Endothelial cell (in vitro differentiated cells): ENCODE measurements at regions not wholly inside any gene's neighbourhood (a gene's known extent, or its start where the extent isn't known, plus 50 kb on each side); places are given as distances from the start of the nearest gene placed in this dataset.
A peak's percentile ranks its signal among the peaks of the same experiment; 100 is the strongest.

Experiments
- DNase-seq: peaks from one replicate; pipeline ENCODE4 v3.0.0; 2021; ENCODE audit warnings: low spot score
- H3K27ac Mint-ChIP-seq: one replicate; pipeline ENCODE4 v1.8.0; 2021; ENCODE audit warnings: mixed read lengths, inconsistent platforms; ENCODE audit not compliant: unreplicated experiment
- H3K27me3 Mint-ChIP-seq: one replicate; pipeline ENCODE4 v1.8.0; 2021; ENCODE audit warnings: mild to moderate bottlenecking, moderate library complexity, mixed read lengths, inconsistent platforms; ENCODE audit not compliant: unreplicated experiment
- H3K36me3 Mint-ChIP-seq: one replicate; pipeline ENCODE4 v1.8.0; 2021; ENCODE audit warnings: mild to moderate bottlenecking, low read depth, mixed read lengths, inconsistent platforms; ENCODE audit not compliant: unreplicated experiment
- H3K4me1 Mint-ChIP-seq: one replicate; pipeline ENCODE4 v1.8.0; 2021; ENCODE audit warnings: mild to moderate bottlenecking, mixed read lengths, inconsistent platforms; ENCODE audit not compliant: unreplicated experiment
- H3K4me3 Mint-ChIP-seq: one replicate; pipeline ENCODE4 v1.8.0; 2021; ENCODE audit warnings: mild to moderate bottlenecking, mixed read lengths, inconsistent platforms; ENCODE audit not compliant: unreplicated experiment
- H3K9me3 Mint-ChIP-seq: one replicate; pipeline ENCODE4 v1.8.0; 2021; ENCODE audit warnings: mixed read lengths, inconsistent platforms; ENCODE audit not compliant: unreplicated experiment
- CTCF ChIP-seq: fragments of 200-600 bp; sonication (generic); IDR thresholded peaks from one replicate; pipeline ENCODE4 v1.5.0; 2021; ENCODE audit warnings: antibody characterized with exemption; ENCODE audit not compliant: unreplicated experiment

DNA sequence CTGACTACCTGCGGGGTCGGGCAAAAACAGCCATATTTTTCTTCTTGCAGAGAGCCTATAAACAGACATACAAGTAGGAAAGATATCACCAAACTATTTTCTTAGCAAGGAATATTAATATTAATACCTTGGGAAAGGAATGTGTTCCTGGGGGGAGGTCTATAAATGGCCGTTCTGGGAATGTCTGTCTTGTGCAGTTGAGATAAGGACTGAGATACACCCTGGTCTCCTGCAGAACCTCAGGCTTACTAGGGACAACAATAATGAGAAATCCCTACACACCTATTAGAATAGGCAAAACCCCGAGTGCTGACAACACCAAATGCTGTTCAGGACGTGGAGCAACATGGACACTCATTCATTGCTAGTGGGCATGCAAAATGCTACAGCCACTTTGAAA, 297.2 kb downstream of the DRD1 start:
- Mint-ChIP-seq H3K27me3 (peaks cover 2% of the 10 kb centered on the region), H3K4me1 (no peaks in the 10 kb centered on the region), H3K4me3 (no peak overlapping the region), H3K27ac (no peak overlapping the region), H3K9me3 (no peaks in the 10 kb centered on the region), H3K36me3 (peaks cover 4% of the 10 kb centered on the region)
- no peak for DNase-seq
- no peak for TF ChIP-seq CTCF

DNA sequence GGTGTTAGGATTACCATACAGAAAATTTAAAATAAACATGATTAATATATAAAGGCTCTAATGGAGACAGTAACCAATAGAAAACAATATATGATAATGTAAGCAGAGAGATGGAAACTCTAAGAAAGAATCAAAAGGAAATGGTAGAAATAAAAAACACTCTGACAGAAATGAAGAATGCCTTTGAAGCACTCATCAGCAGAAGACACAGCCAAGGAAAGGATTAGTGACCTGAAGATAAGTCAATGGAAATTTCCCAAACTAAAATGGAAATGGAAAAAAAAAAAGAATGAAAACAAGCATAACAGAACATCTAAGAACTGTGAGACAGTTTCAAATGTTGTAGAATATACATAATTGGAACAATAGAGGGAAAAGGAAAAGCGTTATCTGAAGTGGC, 302.6 kb downstream of the DRD1 start:
- Mint-ChIP-seq H3K27ac (no peak overlapping the region), H3K4me1 (no peaks in the 10 kb centered on the region), H3K27me3 (peaks cover 2% of the 10 kb centered on the region), H3K9me3 (no peaks in the 10 kb centered on the region), H3K4me3 (no peak overlapping the region), H3K36me3 (peaks cover 1% of the 10 kb centered on the region)
- no peak for TF ChIP-seq CTCF
- DNase-seq: no peak

DNA sequence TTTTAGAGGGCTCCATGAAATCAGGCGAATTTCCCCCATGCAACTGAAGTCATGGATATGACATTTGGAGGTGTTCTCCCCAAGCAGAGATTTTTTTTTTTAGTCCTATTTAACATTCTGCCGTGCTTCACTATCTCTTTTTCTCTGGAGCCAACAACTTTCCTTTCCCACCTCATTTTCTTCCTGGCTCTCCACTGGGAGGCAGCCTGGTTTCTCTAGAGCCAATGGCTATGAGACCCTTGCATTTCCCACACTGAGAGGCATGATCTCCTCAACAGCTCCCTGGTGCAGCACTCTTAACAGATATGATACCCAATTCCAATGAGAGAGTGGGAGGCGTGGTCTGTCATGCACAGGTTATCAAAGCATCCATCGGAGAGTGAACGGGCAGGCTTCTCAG, 310.8 kb downstream of the DRD1 start:
- no peak for DNase-seq
- no peak for TF ChIP-seq CTCF
- peaks cover 16% of the 10 kb centered on the region for H3K4me1 Mint-ChIP-seq
- no peak overlapping the region for H3K4me3 Mint-ChIP-seq
- peaks cover 2% of the 10 kb centered on the region for H3K36me3 Mint-ChIP-seq
- H3K27ac Mint-ChIP-seq: no peak overlapping the region
- no peaks in the 10 kb centered on the region for H3K27me3 Mint-ChIP-seq
- no peaks in the 10 kb centered on the region for H3K9me3 Mint-ChIP-seq

GRCh38 chr5:175131432-175131831, 312.6 kb downstream of the DRD1 start:
- H3K27me3 Mint-ChIP-seq: no peaks in the 10 kb centered on the region
- H3K4me1 Mint-ChIP-seq: peaks cover 16% of the 10 kb centered on the region
- no peaks in the 10 kb centered on the region for H3K9me3 Mint-ChIP-seq
- TF ChIP-seq CTCF: no peak
- no peak for DNase-seq
- peaks cover 1% of the 10 kb centered on the region for H3K36me3 Mint-ChIP-seq
- no peak overlapping the region for H3K27ac Mint-ChIP-seq
- no peak overlapping the region for H3K4me3 Mint-ChIP-seq

- Mint-ChIP-seq H3K27me3 (no peaks in the 10 kb centered on the region), H3K4me3 (no peak overlapping the region), H3K9me3 (no peaks in the 10 kb centered on the region), H3K4me1 (peaks cover 25% of the 10 kb centered on the region), H3K27ac (peak overlapping the region; percentile 74), H3K36me3 (no peaks in the 10 kb centered on the region)
- DNase-seq: no peak
- TF ChIP-seq CTCF: no peak
These were observed 314.4 kb downstream of the DRD1 start for GRCh38 chr5:175129619-175130018.
